ENCODE measurements at regions not wholly inside any gene's neighbourhood (a gene's known extent, or its start where the extent isn't known, plus 50 kb on each side); places are given as distances from the start of the nearest gene placed in this dataset.

DNA sequence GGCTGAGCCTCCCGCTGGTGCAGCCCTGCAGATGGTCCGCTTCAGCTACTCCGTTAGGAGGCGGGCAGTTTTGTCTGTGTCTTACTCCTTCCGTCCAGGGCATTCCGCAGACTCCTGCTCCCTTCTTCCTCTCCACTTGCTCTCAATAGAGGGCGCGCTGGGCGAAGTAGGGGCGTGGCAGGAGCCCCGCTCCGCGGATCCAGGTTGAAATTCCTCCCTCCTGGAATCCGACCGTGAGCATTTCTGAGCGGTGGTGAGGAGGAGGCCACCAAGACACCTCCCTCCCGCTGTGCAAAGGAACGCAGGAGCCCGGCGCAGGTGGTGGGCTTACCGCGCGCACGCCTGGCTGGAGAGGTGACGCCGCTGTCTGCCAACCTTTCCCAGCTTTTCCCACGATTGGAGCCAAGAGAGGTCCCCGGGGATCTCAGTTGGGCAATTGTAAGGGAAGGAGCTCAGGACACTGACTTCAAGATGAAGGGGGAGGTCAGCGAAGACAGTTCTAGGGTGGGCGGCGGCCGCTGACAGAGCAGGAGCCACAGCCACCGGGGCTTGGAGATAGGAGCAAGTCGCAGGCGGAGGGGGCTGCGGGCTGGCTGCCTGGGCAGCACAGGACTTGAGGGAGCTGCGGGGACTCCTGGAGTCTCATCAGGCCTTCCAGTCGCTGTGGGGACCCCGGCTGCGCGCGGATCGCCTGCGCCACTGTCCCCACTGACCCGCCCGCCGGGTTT, 1011.3 kb downstream of the XPNPEP1 start:
- TF ChIP-seq, protein P1, sequence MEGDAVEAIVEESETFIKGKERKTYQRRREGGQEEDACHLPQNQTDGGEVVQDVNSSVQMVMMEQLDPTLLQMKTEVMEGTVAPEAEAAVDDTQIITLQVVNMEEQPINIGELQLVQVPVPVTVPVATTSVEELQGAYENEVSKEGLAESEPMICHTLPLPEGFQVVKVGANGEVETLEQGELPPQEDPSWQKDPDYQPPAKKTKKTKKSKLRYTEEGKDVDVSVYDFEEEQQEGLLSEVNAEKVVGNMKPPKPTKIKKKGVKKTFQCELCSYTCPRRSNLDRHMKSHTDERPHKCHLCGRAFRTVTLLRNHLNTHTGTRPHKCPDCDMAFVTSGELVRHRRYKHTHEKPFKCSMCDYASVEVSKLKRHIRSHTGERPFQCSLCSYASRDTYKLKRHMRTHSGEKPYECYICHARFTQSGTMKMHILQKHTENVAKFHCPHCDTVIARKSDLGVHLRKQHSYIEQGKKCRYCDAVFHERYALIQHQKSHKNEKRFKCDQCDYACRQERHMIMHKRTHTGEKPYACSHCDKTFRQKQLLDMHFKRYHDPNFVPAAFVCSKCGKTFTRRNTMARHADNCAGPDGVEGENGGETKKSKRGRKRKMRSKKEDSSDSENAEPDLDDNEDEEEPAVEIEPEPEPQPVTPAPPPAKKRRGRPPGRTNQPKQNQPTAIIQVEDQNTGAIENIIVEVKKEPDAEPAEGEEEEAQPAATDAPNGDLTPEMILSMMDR (IDR thresholded peaks at IDR 0.05), result peak; percentile 44 to 54 (median 48)
- TF ChIP-seq EP300 (IDR thresholded peaks at IDR 0.05), result no peak
- WGBS, result 1% methylated on average over 17 of the region's 47 CpGs
- intact Hi-C loops (cut with DNase I), result no loop called here
- Histone ChIP-seq H3K27me3 (peaks cover 0 to 14% (median 2%) of the 10 kb centered on the region in 4 donors), H3K27ac (replicated peaks in 1 of 4) (no peak overlapping the region), H3K4me1 (peaks cover 0 to 12% (median 11%) of the 10 kb centered on the region in 4 donors), H3K9me3 (no peaks in the 10 kb centered on the region), H3K4me3 (peak overlapping the region; percentile 53 to 61 (median 54)), H3K36me3 (no peaks in the 10 kb centered on the region)
- no peak for DNase-seq (ENCODE audit: extremely low spot score)

DNA sequence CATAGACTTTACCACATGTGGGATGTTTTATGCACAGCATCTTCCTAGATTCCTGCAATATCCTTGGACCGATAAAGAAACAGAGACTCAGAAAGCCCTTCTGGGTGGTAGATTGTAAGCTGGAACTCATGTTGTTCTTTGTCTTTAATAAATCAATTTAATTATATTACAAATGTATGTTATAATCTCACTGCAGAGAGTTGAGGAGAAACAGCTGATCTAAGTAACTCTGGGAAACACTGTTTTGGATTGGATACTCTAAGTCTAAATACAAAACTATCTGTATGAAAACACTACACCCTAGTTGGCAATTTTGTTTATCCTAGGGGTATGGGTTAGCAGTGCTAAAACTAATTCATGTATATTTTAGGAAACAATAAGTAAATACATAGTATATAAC, 1015.2 kb downstream of the XPNPEP1 start:
- no peak for TF ChIP-seq EP300 (IDR thresholded peaks at IDR 0.05)
- no peak for TF ChIP-seq POLR2AphosphoS5 (IDR thresholded peaks at IDR 0.05)
- no peaks in the 10 kb centered on the region for H3K36me3 ChIP-seq
- H3K4me1 ChIP-seq, result peaks cover 0 to 12% (median 11%) of the 10 kb centered on the region in 4 donors
- peaks cover 0 to 20% (median 2%) of the 10 kb centered on the region in 4 donors for H3K27me3 ChIP-seq
- no peaks in the 10 kb centered on the region for H3K9me3 ChIP-seq
- intact Hi-C loops (cut with DNase I), result no loop called here
- no peak for DNase-seq (ENCODE audit: extremely low spot score)
- 85% methylated on average over 1 of the region's 1 CpG for WGBS
- no peak overlapping the region for H3K4me3 ChIP-seq
- no peak overlapping the region for H3K27ac ChIP-seq (replicated peaks in 1 of 4)

DNA sequence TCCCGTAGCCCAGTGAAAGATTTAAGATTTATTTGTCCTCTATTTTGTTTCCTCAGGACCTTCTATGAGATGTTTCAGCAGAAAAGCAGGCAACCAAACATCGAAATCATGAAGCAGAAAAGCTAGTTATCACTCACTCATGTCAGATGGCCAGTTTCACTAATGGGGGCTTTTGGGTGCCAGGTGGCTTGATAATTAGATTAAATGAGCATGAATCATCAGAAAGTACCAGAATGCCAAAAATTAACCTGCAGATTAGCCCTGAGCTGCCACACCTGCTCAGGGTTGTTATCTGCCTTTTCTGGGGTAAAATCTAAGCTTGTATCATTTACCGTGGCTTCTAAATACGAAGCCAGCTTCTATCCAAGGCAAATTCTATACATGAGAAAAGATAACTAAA, 1017.5 kb downstream of the XPNPEP1 start:
- Histone ChIP-seq H3K27me3 (peaks cover 0 to 10% (median 0%) of the 10 kb centered on the region in 4 donors), H3K27ac (replicated peaks in 1 of 4) (no peak overlapping the region), H3K4me1 (no peaks in the 10 kb centered on the region), H3K36me3 (no peaks in the 10 kb centered on the region), H3K4me3 (no peak overlapping the region), H3K9me3 (no peaks in the 10 kb centered on the region)
- DNase-seq (ENCODE audit: extremely low spot score), result no peak
- 86% methylated on average over 4 of the region's 4 CpGs for WGBS
- intact Hi-C loops (cut with DNase I), result no loop called here
- no peak for TF ChIP-seq POLR2AphosphoS5 (IDR thresholded peaks at IDR 0.05)
- no peak for TF ChIP-seq POLR2A (IDR thresholded peaks at IDR 0.05; ENCODE audit: low read depth)
- TF ChIP-seq, protein P1 (IDR thresholded peaks at IDR 0.05), result no peak
- no peak for TF ChIP-seq EP300 (IDR thresholded peaks at IDR 0.05)

DNA sequence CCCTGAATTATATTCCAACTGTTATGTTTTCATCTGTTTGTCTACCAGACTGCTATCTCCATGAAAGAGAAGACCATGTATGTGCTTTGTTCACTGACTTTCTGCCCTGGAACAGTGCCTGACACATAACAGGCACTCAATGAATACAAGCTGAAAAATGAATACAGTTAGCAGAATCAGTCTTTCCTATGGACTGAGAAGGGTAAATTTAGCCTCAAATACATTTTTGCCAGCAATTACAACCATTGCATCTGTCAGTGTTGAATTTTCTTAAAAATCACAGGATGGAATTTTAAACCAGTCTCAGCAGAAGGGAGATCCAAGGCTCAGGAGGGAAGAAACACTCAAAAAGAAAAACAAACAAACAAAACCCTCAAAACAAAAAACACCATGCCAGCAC, 1018.1 kb downstream of the XPNPEP1 start:
- Histone ChIP-seq H3K27me3 (peaks cover 0 to 10% (median 0%) of the 10 kb centered on the region in 4 donors), H3K4me3 (no peak overlapping the region), H3K36me3 (no peaks in the 10 kb centered on the region), H3K4me1 (no peaks in the 10 kb centered on the region), H3K9me3 (no peaks in the 10 kb centered on the region), H3K27ac (replicated peaks in 1 of 4) (no peak overlapping the region)
- no peak for DNase-seq (ENCODE audit: extremely low spot score)
- intact Hi-C loops (cut with DNase I), result no loop called here
- TF ChIP-seq, protein P1 (IDR thresholded peaks at IDR 0.05), result no peak
- TF ChIP-seq EP300 (IDR thresholded peaks at IDR 0.05) (no peak), POLR2A (IDR thresholded peaks at IDR 0.05; ENCODE audit: low read depth) (no peak), POLR2AphosphoS5 (IDR thresholded peaks at IDR 0.05) (no peak)

DNA sequence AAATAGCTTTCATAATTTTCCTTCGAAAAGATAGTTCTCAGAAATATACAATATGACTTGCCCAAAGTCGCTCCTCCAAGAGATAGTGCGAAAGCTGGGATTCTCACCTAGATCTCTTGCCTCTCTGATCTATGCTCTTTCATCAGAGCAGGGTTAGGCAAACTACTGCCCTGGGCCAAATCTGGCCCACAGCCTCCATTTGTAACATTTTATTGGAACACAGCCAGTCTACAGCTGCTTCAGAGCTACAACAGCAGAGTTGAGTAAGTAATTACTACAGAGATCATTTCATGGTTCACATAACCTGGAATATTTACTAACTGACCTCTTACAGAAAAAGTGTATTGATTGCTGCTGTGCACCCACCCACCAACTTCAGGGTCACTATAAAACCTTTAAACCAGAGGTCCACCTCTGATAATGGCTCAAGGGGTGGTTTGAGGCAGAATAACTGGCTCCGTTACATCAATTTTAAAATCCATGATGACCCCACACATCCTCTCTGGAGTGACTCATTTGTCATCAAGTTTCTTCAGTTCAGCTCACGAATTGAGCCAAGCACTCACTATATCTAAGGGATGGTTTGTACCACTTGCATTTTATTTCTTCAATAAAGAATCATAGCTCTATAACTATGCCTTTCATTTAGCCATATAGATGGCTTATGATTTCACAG, 1019.0 kb downstream of the XPNPEP1 start:
- Histone ChIP-seq H3K9me3 (no peaks in the 10 kb centered on the region), H3K27me3 (peaks cover 0 to 7% (median 0%) of the 10 kb centered on the region in 4 donors), H3K4me1 (no peaks in the 10 kb centered on the region), H3K36me3 (no peaks in the 10 kb centered on the region), H3K27ac (replicated peaks in 1 of 4) (no peak overlapping the region), H3K4me3 (no peak overlapping the region)
- DNase-seq (ENCODE audit: extremely low spot score), result no peak
- WGBS, result 79% methylated on average over 5 of the region's 5 CpGs
- TF ChIP-seq, protein P1 (IDR thresholded peaks at IDR 0.05), result no peak
- TF ChIP-seq POLR2AphosphoS5 (IDR thresholded peaks at IDR 0.05) (no peak), POLR2A (IDR thresholded peaks at IDR 0.05; ENCODE audit: low read depth) (no peak), EP300 (IDR thresholded peaks at IDR 0.05) (no peak)
- intact Hi-C loops (cut with DNase I), result no loop called here
